ENCODE measurements at regions not wholly inside any gene's neighbourhood (a gene's known extent, or its start where the extent isn't known, plus 50 kb on each side); places are given as distances from the start of the nearest gene placed in this dataset.
"Not testable (repeated sequence)": the region's sequence is repeated elsewhere in the genome, so short reads cannot be mapped to it uniquely, and the experiment has no call there.

DNA sequence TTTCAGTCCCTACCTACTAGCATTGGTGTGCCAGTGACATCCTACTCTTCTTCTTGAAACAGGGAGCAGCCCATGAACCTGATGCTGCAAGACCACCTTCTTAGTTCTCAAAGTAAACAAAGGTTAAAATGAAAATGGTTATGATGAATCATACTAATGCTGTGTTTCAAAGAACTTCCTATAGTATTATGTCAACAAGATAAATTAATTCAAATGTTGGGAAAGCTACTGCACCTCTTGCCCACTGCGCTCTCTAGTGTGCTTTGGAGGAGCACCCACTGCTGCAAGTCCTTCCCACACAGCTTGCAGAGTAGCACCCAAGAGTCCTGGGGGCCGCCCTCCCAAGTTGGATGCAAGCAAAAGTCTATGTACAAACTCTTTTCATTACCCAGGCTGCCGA, 81.1 kb downstream of the CD200R1L start:
- DNase-seq (ENCODE audit: low spot score) = no peak

DNA sequence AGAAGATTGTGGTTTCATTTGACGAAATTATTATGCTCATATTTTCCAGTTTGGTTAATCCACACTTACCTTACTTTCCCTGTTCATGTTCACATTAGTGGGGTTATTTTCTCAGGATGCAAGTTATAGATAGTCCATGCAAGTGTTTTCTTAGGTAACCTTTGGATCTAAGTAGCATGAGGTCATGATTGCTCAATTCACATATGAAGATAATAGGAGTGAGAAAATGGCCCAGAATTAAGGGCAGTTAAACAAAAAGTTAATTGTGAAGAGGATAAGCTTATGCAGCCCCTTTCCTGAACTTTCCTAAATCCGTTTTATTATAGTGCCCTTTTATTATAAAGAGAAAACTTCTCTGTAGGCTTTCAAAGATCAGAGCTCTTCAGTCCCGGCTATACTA, 83.4 kb downstream of the CD200R1L start:
- DNase-seq (ENCODE audit: low spot score) = no peak

DNA sequence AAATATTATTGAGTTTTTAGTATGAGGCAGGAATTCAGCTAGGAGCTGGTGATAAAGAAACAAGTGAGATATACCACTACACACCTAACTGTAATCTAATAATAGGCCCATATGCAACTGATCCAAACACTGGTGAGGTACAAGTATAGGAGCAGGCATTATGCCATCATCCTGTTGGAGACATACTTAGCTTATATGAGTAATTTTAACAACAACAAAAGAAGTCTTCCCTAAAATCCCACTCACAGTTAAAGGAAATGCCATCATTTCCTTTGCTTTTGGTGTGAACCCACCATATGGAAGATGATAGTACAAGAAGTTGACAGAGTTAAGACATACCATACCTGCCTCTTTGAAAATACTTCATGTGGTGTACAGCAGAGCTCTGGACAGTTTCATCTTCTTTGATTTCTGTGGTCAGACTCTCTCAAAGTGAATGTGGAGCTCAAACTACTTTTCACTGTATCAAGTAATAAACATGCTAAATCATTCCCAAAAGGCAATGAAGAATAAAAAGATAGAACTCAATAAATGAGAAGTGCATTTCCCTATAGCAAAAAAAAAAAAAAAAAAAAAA, 85.5 kb downstream of the CD200R1L start:
- no peak for DNase-seq (ENCODE audit: low spot score)

DNA sequence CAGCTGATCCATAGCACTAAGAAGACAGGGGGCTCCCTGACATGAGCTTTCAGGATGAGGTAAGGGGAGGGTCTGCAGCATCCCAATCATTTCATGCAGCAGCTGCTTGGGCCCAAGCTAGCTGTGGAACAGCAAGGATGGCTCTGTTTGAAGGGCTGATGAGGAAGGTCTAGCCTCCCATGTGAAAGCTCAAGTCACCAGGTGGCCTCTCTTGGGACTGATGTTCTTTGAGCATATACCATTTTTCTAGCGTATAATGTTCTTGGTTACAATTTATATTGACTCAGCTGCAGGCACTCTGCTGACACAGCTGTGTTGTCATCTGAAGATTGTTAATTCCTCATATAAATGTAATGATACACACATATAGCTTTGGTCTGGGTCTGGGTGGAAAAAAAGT, 87.0 kb downstream of the CD200R1L start:
- DNase-seq (ENCODE audit: low spot score) = no peak

DNA sequence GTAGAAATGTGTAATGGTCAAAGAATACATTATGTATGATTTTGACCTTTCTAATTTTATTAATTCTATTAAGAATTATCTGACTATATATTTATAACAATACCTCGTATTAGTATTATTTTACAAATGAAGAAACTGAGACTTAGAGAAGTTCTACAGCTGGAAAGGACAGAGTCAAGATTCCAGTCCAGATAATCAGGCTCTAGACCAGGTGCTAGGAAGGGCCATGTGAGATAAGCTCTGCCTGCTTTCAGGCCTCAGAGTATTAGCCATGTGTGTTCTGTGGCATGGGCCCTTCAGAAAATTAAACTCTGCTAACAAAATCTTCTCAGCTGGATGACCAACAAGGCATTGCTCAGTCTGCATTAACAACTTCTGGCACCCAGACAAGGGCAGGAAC, 87.5 kb downstream of the CD200R1L start:
- no peak for DNase-seq (ENCODE audit: low spot score)

DNA sequence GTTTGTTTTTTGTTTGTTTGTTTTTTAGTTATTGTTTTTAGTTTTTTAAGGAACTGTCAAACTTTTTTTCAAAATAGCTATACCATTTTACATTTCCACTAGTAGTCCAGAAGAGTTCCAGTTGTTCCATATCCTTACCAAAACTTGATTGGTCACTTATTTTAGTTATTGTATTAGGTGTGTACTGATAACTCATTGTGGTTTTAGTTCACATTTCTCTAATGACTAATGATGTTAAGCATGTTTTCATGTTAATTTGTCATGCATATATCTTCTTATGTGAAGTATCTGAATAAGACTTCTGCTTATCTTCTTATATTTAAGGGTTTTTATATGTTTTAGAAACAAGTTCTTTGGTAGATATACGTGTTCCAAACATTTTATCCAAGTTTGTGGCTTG, 89.5 kb downstream of the CD200R1L start:
- no peak for DNase-seq (ENCODE audit: low spot score)

DNA sequence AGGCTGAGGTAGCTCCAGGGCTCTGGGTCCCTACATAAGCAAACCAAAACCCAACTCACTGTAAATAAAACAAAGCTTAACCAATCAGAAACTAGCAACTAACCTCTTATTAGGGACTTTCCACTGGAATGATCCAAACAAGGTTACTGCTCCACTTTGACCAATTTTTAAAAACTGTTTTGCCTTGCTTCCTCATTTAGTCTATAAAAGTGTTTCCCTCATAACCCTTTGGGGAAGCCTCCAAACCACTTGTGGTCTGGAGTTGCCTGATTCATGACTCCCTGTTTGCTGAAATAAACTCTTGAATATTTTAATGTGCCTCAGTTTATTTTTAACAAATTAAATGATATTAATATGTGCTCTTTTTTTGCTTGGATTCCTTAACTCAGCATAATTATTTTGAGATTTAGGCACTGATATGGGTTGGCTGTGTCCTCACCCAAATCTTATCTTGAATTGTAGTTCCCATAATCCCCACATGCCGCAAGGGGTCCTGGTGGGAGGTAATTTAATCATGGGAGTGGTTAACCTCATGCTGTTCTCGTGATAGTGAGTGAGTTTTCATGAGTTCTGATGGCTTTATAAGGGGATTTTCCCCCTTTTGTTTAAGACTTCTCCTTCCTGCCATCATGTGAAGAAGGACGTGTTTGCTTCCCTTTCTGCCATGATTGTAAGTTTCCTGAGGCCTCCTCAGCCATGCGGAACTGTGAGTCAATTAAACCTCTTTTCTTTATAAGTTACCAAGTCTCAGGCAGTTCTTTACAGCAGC, 90.6 kb downstream of the CD200R1L start:
- no peak for DNase-seq (ENCODE audit: low spot score)

DNA sequence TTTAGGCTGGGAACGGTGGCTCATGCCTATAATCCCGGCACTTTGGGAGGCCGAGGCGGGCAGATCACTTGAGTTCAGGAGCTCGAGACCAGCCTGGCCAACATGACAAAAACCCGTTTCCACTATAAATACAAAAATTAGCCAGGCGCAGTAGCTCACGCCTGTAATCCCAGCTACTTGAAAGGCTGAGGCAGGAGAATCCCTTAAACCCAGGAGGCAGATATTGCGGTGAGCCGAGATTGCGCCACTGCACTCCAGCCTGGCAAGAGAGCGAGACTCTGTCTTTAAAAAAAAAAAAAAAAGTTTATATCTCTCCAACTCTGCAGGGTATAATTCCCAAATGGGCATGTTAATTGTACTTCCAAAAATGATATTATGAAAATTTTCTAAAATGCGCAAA, 91.6 kb downstream of the CD200R1L start:
- DNase-seq (ENCODE audit: low spot score) = not testable (repeated sequence)

DNA sequence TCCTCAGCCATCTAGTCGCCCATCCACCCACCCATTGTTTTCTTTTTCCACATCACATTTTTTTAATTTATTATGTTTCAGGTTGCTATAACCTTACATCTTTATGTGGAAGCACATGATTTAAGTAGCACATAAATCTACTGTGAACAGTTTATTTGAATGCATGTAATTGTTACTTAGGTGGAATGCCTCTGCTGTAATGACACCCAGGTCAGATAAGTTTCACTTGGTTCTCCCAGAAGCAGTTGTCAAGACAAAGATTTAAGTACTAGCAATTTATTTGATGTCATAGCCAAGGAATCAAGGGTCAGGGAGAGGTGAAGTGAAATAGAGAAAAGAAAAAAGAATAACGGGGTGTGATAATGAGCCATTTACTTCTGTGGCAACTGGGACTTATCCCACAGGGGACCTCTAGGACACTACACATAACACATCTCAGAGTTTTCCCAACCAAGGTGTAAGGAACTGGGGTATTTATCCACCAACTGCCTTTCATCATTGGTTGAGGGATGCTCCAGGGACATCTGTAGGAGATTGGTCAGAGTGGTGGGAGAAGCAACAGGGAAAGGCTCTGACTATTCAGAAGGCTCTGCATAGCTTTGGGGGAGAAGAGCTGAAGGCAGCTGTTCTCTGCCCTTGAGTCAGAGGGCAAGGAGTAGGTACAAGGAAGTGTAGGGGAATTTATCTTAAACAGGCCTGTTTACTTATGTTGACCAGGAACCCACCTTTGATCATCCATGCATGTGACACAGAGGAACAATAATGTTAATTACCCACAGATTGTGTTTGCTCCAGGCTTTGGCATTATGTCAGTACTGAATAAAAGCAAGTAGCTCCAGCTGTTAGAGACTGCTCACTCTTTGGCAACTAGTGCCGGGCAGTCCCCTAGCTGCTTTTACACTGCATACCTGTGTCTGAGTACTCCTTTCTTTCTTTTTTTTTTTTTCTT, 94.8 kb downstream of the CD200R1L start:
- no peak for DNase-seq (ENCODE audit: low spot score)

DNA sequence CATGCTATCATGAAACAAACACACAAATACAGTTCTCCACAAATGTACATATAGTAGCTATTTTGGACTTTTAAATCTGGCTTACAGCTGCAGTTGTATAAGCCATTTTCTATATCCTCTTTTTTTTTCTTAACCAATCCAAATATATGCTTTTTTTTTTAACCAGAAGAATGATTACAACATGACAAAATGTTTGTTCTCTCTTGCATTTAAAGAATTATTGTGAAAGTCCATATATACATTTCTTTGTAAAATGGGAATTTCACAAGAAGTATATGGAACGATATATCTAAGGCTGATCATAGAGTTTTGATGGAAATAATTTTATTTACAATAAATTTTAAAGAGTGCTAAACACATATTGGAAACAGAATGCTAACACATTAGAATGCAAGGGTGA, 95.6 kb downstream of the CD200R1L start:
- DNase-seq (ENCODE audit: low spot score) = no peak

DNA sequence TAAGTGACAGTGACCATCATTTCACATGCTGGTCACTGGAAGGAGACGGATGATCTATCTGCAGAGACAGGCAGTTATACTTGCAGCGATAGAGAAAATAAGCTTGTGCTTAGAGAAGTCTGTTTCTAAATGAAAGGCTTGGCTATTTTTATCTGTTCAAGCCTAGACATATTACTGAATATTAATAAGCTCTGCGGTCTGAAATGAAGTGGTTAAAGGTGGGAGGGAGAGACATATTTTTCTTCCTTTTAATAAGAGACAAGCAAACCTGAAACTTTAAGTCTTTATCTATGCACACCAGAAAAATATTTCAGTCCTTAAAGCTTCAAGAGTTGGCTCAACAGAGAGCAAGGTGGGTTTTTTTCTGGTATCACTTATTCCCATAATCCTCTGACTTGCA, 99.0 kb downstream of the CD200R1L start:
- DNase-seq (ENCODE audit: low spot score) = no peak

DNA sequence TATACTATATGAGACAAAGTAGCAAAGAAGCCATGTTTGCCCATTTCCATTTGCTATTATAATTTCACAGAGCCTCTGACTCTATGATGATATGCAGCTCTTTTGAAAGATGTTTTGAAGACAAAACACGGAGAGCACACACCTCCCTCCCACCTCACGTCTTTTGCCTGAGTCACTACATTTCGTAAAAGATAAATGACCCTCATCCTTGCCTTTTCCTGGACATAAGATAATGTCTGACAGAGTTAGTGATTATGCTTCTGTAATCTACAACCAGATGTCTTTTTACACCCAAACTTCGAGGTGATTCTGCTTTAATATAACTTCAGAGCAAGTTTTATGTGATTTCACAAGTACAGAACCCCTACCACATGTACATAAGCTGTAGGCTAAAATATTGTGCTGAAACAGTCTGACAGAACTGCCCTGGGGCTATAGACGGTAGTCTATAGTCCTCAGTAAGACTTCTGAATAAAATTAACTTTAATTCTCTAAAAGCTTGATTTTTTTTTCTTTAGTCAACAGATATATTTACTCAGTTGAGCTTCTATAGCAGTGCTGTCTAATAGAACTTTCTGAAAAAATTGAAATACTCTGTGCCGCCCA, 99.9 kb downstream of the CD200R1L start:
- no peak for DNase-seq (ENCODE audit: low spot score)

DNA sequence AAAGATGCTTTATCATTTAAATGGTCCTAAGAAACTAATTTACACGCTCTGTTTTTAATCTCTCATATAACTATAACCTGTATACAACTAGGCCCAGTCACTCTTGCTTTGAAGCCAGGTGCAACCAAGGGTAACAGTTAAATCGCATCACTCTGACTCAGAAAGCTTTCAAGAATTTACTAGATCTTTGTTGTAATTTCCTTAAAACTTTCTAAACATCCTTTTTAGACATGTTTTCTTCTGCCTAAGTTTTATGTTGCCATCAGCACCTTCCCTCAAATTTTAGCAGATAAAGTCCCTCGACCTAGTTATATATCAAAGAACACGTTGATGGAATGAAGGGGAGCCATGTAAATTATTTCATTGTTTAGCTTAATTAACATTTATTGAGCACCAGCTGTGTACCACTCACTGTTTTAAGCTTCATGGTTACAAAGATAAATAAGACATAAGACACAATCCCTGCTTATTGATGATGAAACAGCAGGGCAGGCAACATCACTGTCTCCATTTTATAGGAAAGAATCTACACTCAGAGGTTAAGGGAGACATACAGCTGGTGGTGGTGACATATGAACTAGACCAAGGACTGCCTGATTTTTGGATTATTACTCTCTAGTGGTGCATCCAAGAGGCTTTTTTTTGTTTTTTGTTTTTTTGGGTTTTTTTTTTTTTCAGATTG, 101.0 kb downstream of the CD200R1L start:
- no peak for DNase-seq (ENCODE audit: low spot score)

DNA sequence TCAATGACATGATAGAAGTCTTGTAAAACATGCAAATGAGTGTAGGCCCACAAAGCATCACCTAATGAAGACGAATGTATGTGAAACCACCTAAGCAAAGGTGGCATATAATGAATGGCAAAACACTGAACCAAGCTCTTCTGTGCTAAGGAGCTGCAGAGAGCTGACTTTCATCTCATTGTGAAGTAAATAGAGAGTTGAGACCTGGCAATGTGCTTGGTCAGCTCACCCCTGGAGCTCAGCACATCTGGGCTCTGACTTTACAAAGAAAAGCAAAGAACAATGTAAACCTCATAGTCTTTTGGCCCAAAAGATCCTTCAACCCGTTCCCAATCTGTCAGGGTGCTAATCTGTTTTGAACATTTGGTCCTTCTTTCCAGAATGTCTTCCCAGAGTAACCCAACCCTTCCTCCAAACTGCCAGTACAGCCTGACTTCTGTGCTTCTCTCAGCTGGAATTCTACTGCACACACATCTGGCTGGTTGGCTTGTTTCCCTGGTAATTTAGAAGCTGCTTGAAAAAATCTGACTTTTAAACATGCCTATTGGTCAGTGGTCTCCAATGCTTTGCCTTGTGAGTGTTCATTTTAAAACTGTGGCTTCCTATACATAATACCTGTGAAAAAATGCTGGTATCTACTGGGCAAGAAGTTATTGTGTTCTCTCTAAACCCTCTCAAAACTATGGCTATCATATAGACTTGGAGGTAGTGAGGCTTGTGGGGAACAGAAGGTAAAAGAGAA, 101.7 kb downstream of the CD200R1L start:
- no peak for DNase-seq (ENCODE audit: low spot score)

DNA sequence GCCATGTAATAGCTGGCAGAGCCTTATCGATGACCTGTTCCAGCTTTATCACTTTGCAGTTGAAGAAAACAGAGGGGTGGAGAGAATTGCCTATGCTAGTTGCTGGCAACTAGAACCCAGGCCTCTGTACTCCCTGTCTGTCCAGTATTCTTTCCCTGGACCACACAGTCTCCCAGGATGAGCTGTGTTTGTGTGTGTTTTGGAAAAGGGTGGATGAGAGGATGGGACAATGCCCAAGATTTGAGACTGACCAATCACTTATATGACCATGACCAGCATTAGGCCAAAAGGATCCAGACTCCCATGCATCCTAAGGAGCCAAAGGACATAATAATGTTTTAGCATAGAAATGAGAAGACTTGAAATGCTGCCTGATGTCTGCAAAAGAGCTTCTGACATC, 102.6 kb downstream of the CD200R1L start:
- DNase-seq (ENCODE audit: low spot score) = no peak

DNA sequence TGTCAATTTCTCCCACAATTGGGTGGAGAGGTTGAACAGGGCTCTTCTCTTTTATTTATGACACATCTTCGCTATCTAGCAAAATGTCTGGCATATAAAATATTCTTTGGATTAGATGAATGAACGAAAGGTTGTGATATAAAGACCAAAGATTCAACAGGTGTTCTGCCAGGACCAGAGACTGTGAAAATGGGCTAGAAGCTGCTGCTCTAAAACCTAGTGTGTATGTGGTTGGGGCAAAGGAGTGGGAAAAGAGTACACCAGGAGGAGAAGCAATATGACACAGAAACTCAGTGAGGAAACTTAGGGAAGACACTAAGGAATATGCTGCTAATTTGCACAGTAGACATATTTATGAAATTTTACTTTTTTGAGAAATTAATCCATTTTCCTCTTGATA, 102.0 kb upstream of the CCDC80 start:
- no peak for DNase-seq (ENCODE audit: low spot score)

DNA sequence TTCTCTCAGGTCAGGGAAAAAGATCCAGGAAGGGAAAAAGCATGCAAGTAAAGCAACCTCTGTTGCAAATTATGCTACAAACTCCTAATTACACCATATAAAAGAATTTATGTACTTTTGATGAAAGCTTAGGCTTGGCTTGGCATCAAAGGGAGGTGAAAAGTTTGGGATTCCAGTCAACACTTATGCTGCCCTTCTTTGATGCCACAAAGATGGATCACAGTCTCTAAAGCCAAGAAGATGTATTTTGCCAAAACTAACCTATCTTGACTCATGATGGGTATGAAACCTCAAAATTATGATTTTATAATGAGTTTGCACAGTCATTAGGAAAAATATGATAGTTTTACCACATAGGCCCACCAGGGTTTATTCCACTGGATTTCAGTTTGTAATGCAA, 101.0 kb upstream of the CCDC80 start:
- DNase-seq (ENCODE audit: low spot score) = no peak

DNA sequence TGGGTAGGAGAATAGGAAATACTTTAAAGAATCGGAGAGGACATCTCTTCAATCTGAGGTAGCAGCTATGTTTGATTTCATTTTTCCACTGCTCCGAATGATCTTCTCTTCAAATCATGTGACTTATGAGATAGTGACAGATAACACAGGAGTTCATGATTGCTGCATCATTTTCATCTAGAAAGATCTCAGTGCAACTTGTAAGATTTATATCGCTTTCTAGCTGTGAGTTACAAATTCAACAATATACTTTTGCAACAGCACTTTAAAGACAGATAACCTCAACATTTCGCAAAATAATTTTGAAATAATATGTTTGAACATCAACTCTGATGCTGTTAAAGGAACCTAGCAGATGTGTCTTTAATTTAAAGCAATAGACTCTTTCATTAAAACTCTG, 99.9 kb upstream of the CCDC80 start:
- DNase-seq (ENCODE audit: low spot score) = no peak

DNA sequence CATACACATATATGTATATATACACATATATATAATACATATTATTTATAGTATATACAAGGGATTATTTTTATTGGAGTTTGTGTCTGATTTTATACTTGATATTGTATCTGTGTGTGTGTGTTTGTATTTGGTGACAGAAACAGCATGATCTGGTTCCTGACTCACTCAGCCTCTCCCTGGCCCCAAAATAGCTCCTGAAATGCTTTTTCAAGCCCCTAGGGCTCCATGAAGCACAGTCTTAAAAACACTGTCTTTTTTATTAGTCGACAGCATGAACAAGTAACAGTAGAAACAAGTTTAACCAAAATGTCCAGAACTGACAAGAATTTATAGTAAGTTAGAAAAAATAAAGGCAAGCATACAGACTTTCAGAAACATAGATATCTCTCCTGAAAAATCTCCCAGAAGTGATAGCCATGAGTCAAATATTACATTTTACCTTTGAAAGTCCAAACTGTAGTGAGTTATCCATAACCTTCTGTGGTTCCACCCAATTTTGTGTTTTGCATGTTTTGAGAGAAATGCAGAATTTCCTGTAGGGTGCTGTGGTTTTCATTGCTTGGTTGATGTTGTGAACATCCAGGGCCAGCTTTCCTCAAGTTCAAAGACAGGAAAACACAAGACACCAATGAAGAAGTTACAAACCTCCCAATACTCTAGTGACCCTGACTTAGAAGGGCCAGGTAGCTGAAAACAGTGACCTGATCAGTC, 98.5 kb upstream of the CCDC80 start:
- no peak for DNase-seq (ENCODE audit: low spot score)

DNA sequence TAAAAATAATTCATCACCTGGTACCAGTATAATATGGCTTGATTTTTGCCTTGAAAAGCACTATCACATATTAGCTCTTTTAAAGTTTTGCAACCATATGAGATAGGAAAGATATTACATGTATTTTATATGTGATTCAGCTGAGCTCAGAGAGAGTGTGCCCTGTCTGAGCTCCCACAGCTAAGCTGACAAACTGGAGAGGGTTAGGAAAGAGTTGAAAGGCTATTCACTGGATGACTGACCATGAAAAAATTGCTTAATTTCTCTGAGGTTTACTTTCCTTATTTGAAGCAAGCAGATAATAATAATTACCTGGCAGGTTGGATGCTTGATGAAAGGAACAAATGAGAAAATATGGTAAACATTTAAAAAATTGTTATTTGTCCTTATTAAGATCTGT, 97.4 kb upstream of the CCDC80 start:
- no peak for DNase-seq (ENCODE audit: low spot score)
